Hepatocyte (in vitro differentiated cells): ENCODE measurements at regions not wholly inside any gene's neighbourhood (a gene's known extent, or its start where the extent isn't known, plus 50 kb on each side); places are given as distances from the start of the nearest gene placed in this dataset.

Source experiments
- DNase-seq: peaks from one replicate; pipeline ENCODE4 v3.0.0-alpha.2; 2016; ENCODE audit warnings: low spot score
- H2AFZ ChIP-seq: fragments of 200-600 bp; sonication (generic); 2 replicates; pipeline ENCODE4 v1.6.0; 2016; ENCODE audit warnings: antibody characterized with exemption, mild to moderate bottlenecking
- H3K27ac ChIP-seq: fragments of 200-600 bp; sonication (generic); 2 replicates; pipeline ENCODE4 v1.5.1; 2016; ENCODE audit warnings: mild to moderate bottlenecking
- H3K27me3 ChIP-seq: fragments of 200-600 bp; sonication (generic); 2 replicates; pipeline ENCODE4 v1.6.1; 2016
- H3K36me3 ChIP-seq: fragments of 200-600 bp; sonication (generic); replicated peaks from 2 replicates; pipeline ENCODE4 v1.5.1; 2016; ENCODE audit warnings: low read depth; ENCODE audit not compliant: insufficient read depth
- H3K4me1 ChIP-seq: fragments of 200-600 bp; sonication (generic); 2 replicates; pipeline ENCODE4 v1.5.1; 2016; ENCODE audit warnings: mild to moderate bottlenecking, moderate library complexity; ENCODE audit not compliant: insufficient read depth
- H3K4me2 ChIP-seq: fragments of 200-600 bp; sonication (generic); 2 replicates; pipeline ENCODE4 v1.6.0; 2016
- H3K4me3 ChIP-seq: fragments of 200-600 bp; sonication (generic); 2 replicates; pipeline ENCODE4 v1.5.1; 2016; ENCODE audit warnings: mild to moderate bottlenecking
- H3K79me2 ChIP-seq: fragments of 200-600 bp; sonication (generic); 2 replicates; pipeline ENCODE4 v1.6.0; 2017; ENCODE audit warnings: mild to moderate bottlenecking
- H3K9me2 ChIP-seq: fragments of 200-600 bp; sonication (generic); replicated peaks from 2 replicates; pipeline ENCODE4 v1.6.0; 2017; ENCODE audit warnings: mild to moderate bottlenecking; ENCODE audit not compliant: insufficient read depth
- H3K9me3 ChIP-seq: fragments of 200-600 bp; sonication (generic); 2 replicates; pipeline ENCODE4 v1.5.1; 2016; ENCODE audit warnings: low read depth, mild to moderate bottlenecking
- H4K20me1 ChIP-seq: fragments of 200-600 bp; sonication (generic); 2 replicates; pipeline ENCODE4 v1.6.0; 2016; ENCODE audit warnings: mild to moderate bottlenecking; ENCODE audit not compliant: insufficient read depth, poor library complexity, severe bottlenecking
- EZH2 ChIP-seq: fragments of 200-600 bp; sonication (generic); IDR thresholded peaks from 2 replicates; pipeline ENCODE4 v1.6.1; 2016; ENCODE audit warnings: antibody characterized with exemption, mild to moderate bottlenecking, borderline replicate concordance
- EZH2phosphoT487 ChIP-seq: fragments of 200-600 bp; sonication (generic); IDR thresholded peaks from one replicate; pipeline ENCODE4 v1.6.1; 2018; ENCODE audit warnings: antibody characterized with exemption, mild to moderate bottlenecking, low read depth, moderate library complexity; ENCODE audit not compliant: unreplicated experiment, severe bottlenecking
- WGBS: methylation state at CpG from one replicate; pipeline ENCODE4 v1.1.6; 2016; ENCODE audit warnings: low lambda C conversion rate; ENCODE audit errors: missing lambda C conversion rate; 5-methylcytosine and 5-hydroxymethylcytosine counted together
- TF ChIP-seq, protein P1 (sequence below): fragments of 200-600 bp; sonication (generic); IDR thresholded peaks from 2 replicates; pipeline ENCODE4 v1.5.1; 2016; ENCODE audit warnings: antibody characterized with exemption, mild to moderate bottlenecking; ENCODE audit not compliant: poor library complexity

DNA sequence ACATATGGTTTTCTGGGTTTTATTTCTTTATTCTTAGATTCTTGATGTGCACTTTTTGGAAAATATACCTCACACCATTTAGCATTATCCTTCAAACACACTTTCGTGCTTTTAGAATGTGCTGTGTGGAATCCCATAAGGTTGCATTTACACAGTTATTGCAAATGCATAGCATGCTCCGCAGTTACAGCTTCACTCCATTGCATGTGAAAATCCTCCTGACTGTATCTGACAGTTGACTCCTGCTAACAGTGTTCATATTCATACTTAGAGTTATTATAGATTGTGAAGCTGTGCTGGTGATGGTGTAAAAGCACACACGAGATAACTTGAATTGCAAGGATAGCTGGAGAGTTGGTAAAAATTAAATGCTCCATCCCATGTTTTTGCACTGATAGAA, 811.5 kb upstream of the TENM3 start:
- 83% methylated on average over 3 of the region's 3 CpGs for WGBS
- Histone ChIP-seq H3K4me2 (no peak overlapping the region), H3K36me3 (no peaks in the 10 kb centered on the region), H3K9me3 (no peaks in the 10 kb centered on the region), H3K27ac (no peak overlapping the region), H3K4me3 (no peak overlapping the region), H3K79me2 (no peaks in the 10 kb centered on the region), H3K9me2 (no peaks in the 10 kb centered on the region), H4K20me1 (no peaks in the 10 kb centered on the region), H3K27me3 (no peaks in the 10 kb centered on the region), H2AFZ (no peak overlapping the region), H3K4me1 (no peaks in the 10 kb centered on the region)
- TF ChIP-seq EZH2 (no peak), EZH2phosphoT487 (no peak)
- TF ChIP-seq, protein P1, sequence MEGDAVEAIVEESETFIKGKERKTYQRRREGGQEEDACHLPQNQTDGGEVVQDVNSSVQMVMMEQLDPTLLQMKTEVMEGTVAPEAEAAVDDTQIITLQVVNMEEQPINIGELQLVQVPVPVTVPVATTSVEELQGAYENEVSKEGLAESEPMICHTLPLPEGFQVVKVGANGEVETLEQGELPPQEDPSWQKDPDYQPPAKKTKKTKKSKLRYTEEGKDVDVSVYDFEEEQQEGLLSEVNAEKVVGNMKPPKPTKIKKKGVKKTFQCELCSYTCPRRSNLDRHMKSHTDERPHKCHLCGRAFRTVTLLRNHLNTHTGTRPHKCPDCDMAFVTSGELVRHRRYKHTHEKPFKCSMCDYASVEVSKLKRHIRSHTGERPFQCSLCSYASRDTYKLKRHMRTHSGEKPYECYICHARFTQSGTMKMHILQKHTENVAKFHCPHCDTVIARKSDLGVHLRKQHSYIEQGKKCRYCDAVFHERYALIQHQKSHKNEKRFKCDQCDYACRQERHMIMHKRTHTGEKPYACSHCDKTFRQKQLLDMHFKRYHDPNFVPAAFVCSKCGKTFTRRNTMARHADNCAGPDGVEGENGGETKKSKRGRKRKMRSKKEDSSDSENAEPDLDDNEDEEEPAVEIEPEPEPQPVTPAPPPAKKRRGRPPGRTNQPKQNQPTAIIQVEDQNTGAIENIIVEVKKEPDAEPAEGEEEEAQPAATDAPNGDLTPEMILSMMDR = no peak
- no peak for DNase-seq

- no peak for DNase-seq
- Histone ChIP-seq H3K9me3 (no peaks in the 10 kb centered on the region), H4K20me1 (no peaks in the 10 kb centered on the region), H3K27me3 (no peaks in the 10 kb centered on the region), H3K36me3 (no peaks in the 10 kb centered on the region), H3K27ac (no peak overlapping the region), H3K4me1 (no peaks in the 10 kb centered on the region), H3K4me2 (no peak overlapping the region), H3K9me2 (no peaks in the 10 kb centered on the region), H3K4me3 (no peak overlapping the region), H2AFZ (no peak overlapping the region), H3K79me2 (no peaks in the 10 kb centered on the region)
- TF ChIP-seq, protein P1 = no peak
- TF ChIP-seq EZH2phosphoT487 = no peak
- no peak for TF ChIP-seq EZH2
- 66% methylated on average over 6 of the region's 6 CpGs for WGBS
These were observed 810.9 kb upstream of the TENM3 start for GRCh38 chr4:181432335-181432734.

DNA sequence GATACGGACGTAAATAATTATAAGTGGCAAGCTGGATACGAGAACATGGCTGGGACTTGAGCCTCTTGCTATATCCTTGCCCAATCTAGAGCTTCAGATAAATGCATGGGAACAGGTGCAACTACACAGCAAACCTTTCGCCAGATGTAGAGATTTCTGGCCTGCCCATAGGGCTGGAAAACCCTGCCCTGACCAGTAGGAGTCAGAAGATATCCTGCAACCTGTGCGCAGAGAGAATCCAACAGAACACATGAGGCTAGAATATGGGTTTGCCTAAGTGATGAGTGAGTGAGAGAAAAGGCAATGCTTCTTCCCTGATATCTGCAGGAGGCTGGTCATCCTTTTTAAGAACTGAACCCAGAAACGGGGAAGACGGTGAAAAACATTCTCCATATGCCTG, 805.3 kb upstream of the TENM3 start:
- WGBS = 91% methylated on average over 7 of the region's 7 CpGs
- Histone ChIP-seq H4K20me1 (no peaks in the 10 kb centered on the region), H3K27me3 (no peaks in the 10 kb centered on the region), H3K4me2 (no peak overlapping the region), H3K36me3 (no peaks in the 10 kb centered on the region), H3K79me2 (no peaks in the 10 kb centered on the region), H3K4me3 (no peak overlapping the region), H3K4me1 (no peaks in the 10 kb centered on the region), H3K9me2 (no peaks in the 10 kb centered on the region), H3K27ac (no peak overlapping the region), H3K9me3 (no peaks in the 10 kb centered on the region), H2AFZ (no peak overlapping the region)
- TF ChIP-seq, protein P1 = no peak
- no peak for TF ChIP-seq EZH2phosphoT487
- DNase-seq = no peak

DNA sequence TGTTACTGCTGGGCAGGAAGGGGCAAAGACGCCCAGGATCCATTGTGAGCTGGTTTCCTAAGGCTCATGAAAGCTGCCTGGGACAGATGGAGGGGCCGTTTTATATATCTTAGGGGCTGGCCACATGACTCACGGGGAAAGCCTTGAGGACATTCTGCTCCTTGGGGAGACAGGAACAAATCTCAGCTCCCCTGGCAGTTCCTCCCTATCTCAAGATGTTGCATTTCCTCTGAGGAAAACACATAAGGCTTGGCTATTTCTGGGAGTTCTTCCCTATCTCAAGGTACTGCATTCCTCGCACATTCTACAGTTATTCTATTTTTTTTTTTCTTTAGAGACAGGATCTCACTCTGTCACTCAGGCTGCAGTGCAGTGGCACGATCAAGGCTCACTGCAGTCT, 804.6 kb upstream of the TENM3 start:
- H3K79me2 ChIP-seq = no peaks in the 10 kb centered on the region
- 79% methylated on average over 5 of the region's 5 CpGs for WGBS

More for the DNA sequence above, 804.6 kb upstream of the TENM3 start:
- no peaks in the 10 kb centered on the region for H3K36me3 ChIP-seq
- TF ChIP-seq EZH2phosphoT487 (no peak), EZH2 (no peak)
- TF ChIP-seq, protein P1 = no peak
- H3K27me3 ChIP-seq = no peaks in the 10 kb centered on the region
- H3K9me3 ChIP-seq = no peaks in the 10 kb centered on the region
- no peak overlapping the region for H3K4me2 ChIP-seq
- DNase-seq = no peak
- H2AFZ ChIP-seq = no peak overlapping the region
- H3K4me1 ChIP-seq = no peaks in the 10 kb centered on the region
- no peak overlapping the region for H3K27ac ChIP-seq
- no peak overlapping the region for H3K4me3 ChIP-seq
- no peaks in the 10 kb centered on the region for H4K20me1 ChIP-seq
- no peaks in the 10 kb centered on the region for H3K9me2 ChIP-seq
